AG04450 (cell line): ENCODE measurements at regions not wholly inside any gene's neighbourhood (a gene's known extent, or its start where the extent isn't known, plus 50 kb on each side); places are given as distances from the start of the nearest gene placed in this dataset.

Source experiments
- CTCF ChIA-PET: fragments of 300-600, 350-600 bp; formaldehyde crosslinking; extraction: SDS; loops from one replicate; lab custom pipeline; 2022; ENCODE audit warnings: antibody characterized with exemption, inconsistent platforms; lab: Charles Lee
- POLR2A ChIA-PET: fragments of 350-600 bp; formaldehyde crosslinking; extraction: SDS; loops from one replicate; lab custom pipeline; 2021; ENCODE audit warnings: antibody characterized with exemption, inconsistent platforms; lab: Yijun Ruan, JAX
- DNase-seq: peaks from one replicate; pipeline ENCODE4 v3.0.0-alpha.2; 2011; ENCODE audit warnings: low read depth, low spot score
- H3K27ac ChIP-seq: one replicate; pipeline ENCODE4 v1.5.1; 2012; ENCODE audit warnings: low read depth, low read length, control low read depth
- H3K27me3 ChIP-seq: one replicate; pipeline ENCODE4 v1.6.0; 2012; ENCODE audit warnings: low read length; ENCODE audit not compliant: control insufficient read depth, insufficient read depth
- H3K4me3 ChIP-seq: 2 replicates; pipeline ENCODE4 v1.5.1; 2011; ENCODE audit warnings: mild to moderate bottlenecking, low read depth, low read length, control low read depth
- H3K9me3 ChIP-seq: 2 replicates; pipeline ENCODE4 v1.5.1; 2012; ENCODE audit warnings: low read length; ENCODE audit not compliant: control insufficient read depth, insufficient read depth
- TF ChIP-seq, protein P1 (sequence below): IDR thresholded peaks from 2 replicates; pipeline ENCODE4 v1.5.1; 2011; ENCODE audit warnings: low read depth, low read length, control low read depth, inconsistent platforms

- TF ChIP-seq, protein P1, sequence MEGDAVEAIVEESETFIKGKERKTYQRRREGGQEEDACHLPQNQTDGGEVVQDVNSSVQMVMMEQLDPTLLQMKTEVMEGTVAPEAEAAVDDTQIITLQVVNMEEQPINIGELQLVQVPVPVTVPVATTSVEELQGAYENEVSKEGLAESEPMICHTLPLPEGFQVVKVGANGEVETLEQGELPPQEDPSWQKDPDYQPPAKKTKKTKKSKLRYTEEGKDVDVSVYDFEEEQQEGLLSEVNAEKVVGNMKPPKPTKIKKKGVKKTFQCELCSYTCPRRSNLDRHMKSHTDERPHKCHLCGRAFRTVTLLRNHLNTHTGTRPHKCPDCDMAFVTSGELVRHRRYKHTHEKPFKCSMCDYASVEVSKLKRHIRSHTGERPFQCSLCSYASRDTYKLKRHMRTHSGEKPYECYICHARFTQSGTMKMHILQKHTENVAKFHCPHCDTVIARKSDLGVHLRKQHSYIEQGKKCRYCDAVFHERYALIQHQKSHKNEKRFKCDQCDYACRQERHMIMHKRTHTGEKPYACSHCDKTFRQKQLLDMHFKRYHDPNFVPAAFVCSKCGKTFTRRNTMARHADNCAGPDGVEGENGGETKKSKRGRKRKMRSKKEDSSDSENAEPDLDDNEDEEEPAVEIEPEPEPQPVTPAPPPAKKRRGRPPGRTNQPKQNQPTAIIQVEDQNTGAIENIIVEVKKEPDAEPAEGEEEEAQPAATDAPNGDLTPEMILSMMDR: no peak
- Histone ChIP-seq H3K4me3 (no peak overlapping the region), H3K27me3 (no peaks in the 10 kb centered on the region), H3K27ac (no peak overlapping the region), H3K9me3 (no peaks in the 10 kb centered on the region)
- POLR2A ChIA-PET: no interaction called here
- no peak for DNase-seq
- CTCF ChIA-PET: no interaction called here
These were observed 154.2 kb upstream of the GATA6 start for GRCh38 chr18:22015156-22015555.

DNA sequence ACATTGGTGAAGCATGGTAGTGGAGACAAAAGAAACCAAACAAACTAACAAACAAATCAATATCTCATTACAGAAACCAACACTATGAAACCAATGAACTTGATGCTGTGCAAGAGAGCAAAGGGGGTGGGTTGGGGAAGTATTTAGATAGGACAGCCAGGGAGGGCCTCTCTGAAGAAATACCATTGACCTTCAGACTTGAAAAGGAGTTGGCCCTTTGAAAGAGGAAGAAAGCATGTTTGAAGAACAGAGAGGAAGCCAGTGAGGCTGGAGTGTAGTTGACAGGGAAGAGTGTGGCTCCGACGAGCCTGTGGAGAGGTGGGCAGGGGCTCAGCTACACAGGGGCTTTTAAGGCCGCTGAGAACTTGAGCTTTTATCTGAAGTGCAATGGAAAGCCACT, 151.0 kb upstream of the GATA6 start:
- POLR2A ChIA-PET: no interaction called here
- Histone ChIP-seq H3K9me3 (no peaks in the 10 kb centered on the region), H3K4me3 (no peak overlapping the region), H3K27me3 (no peaks in the 10 kb centered on the region), H3K27ac (no peak overlapping the region)
- TF ChIP-seq, protein P1: no peak
- CTCF ChIA-PET: interaction anchor here (1.0 kb wide), 1 partner anchor 21 kb away, joined by 3 read pairs; no protein-coding TSS in a partner anchor
- no peak for DNase-seq

GRCh38 chr18:22019193-22019592, 150.2 kb upstream of the GATA6 start:
- no peak overlapping the region for H3K4me3 ChIP-seq
- no peak overlapping the region for H3K27ac ChIP-seq
- ChIA-PET CTCF (interaction anchor here (1.0 kb wide), 1 partner anchor 22 kb away, joined by 3 read pairs; no protein-coding TSS in a partner anchor), POLR2A (no interaction called here)
- DNase-seq: no peak
- H3K27me3 ChIP-seq: no peaks in the 10 kb centered on the region
- no peaks in the 10 kb centered on the region for H3K9me3 ChIP-seq
- TF ChIP-seq, protein P1: no peak

- DNase-seq: no peak
- TF ChIP-seq, protein P1: no peak
- Histone ChIP-seq H3K9me3 (no peaks in the 10 kb centered on the region), H3K27ac (no peak overlapping the region), H3K4me3 (no peak overlapping the region), H3K27me3 (no peaks in the 10 kb centered on the region)
- ChIA-PET CTCF (no interaction called here), POLR2A (no interaction called here)
These were observed 149.1 kb upstream of the GATA6 start for GRCh38 chr18:22020127-22020866.

GRCh38 chr18:22020867-22021370, 148.5 kb upstream of the GATA6 start:
- CTCF ChIA-PET: no interaction called here
- Histone ChIP-seq H3K27me3 (no peaks in the 10 kb centered on the region), H3K27ac (no peak overlapping the region), H3K4me3 (no peak overlapping the region), H3K9me3 (no peaks in the 10 kb centered on the region)
- DNase-seq: no peak
- POLR2A ChIA-PET: no interaction called here
- TF ChIP-seq, protein P1: no peak
